ENCODE measurements at regions not wholly inside any gene's neighbourhood (a gene's known extent, or its start where the extent isn't known, plus 50 kb on each side); places are given as distances from the start of the nearest gene placed in this dataset.

GRCh38 chr2:43043553-43043870 is 182.9 kb downstream of the ZFP36L2 start:
- no peak for TF ChIP-seq CTCF (IDR thresholded peaks at IDR 0.05)

GRCh38 chr2:43041661-43042360 is 184.6 kb downstream of the ZFP36L2 start:
- TF ChIP-seq CTCF (IDR thresholded peaks at IDR 0.05) = no peak

GRCh38 chr2:43041173-43041591 is 185.2 kb downstream of the ZFP36L2 start:
- no peak for TF ChIP-seq CTCF (IDR thresholded peaks at IDR 0.05)

- no peak for TF ChIP-seq CTCF (IDR thresholded peaks at IDR 0.05)
Observed at GRCh38 chr2:43040084-43040854, 186.1 kb downstream of the ZFP36L2 start.

GRCh38 chr2:43039376-43040080 is 186.9 kb downstream of the ZFP36L2 start:
- TF ChIP-seq CTCF (IDR thresholded peaks at IDR 0.05) = no peak

- TF ChIP-seq CTCF (IDR thresholded peaks at IDR 0.05) = no peak
Observed at GRCh38 chr2:43038696-43039094, 187.7 kb downstream of the ZFP36L2 start.

GRCh38 chr2:43038034-43038695 is 188.2 kb downstream of the ZFP36L2 start:
- no peak for TF ChIP-seq CTCF (IDR thresholded peaks at IDR 0.05)

Data from LNCAP (cell line).